ENCODE measurements at regions not wholly inside any gene's neighbourhood (a gene's known extent, or its start where the extent isn't known, plus 50 kb on each side); places are given as distances from the start of the nearest gene placed in this dataset.

DNA sequence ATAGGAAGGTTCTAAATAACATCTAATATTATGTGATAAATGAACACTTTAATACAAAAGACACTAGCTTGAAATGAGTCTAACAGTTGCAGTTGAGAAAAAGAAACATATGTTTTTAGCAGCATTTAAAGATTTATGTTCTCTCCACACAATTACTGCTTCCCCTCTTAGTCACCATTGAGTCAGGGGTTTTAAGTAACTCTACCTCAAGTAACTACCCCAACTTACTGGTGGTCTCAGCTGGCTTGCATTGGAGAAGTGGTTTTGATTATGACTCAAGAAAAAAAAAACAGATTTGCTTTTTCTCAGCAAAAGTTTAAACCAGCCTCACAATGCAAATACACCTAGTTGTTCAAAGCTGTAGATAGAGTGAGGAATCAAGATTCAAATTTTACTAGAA is 1216.5 kb upstream of the CDH9 start:
- intact Hi-C loops (cut with micrococcal nuclease; ENCODE audit: unreplicated experiment) = no loop called here
- CTCF ChIA-PET (ENCODE audit: unreplicated experiment) = no interaction called here
- Histone ChIP-seq H3K79me2 (ENCODE audit: insufficient read depth, low read depth, low read length) (no peaks in the 10 kb centered on the region), H3K36me3 (ENCODE audit: insufficient read depth, low read length) (no peaks in the 10 kb centered on the region), H3K4me2 (ENCODE audit: low read length) (no peak overlapping the region), H2AFZ (ENCODE audit: low read length) (no peak overlapping the region), H3K4me1 (ENCODE audit: insufficient read depth, low read length, poor library complexity, severe bottlenecking) (no peaks in the 10 kb centered on the region), H3K4me3 (ENCODE audit: low read depth, low read length, poor library complexity, severe bottlenecking) (no peak overlapping the region), H4K20me1 (ENCODE audit: insufficient read depth, low read length) (no peaks in the 10 kb centered on the region), H3K9me2 (ENCODE audit: insufficient read depth, low read length) (no peaks in the 10 kb centered on the region), H3K9me3 (ENCODE audit: low read length) (0 out of 2 replicates have a peak, but pooled peaks cover 4% of the 10 kb centered on the region), H3K27ac (ENCODE audit: low read depth, low read length, poor library complexity, severe bottlenecking) (no peak overlapping the region)
- no TSS peak for BruUV-seq (replicated peaks)
- POLR2A ChIA-PET = interaction anchor here (0.7 kb wide), 1 partner anchor 47 kb away, joined by 3 read pairs; no protein-coding TSS in a partner anchor
- TF ChIP-seq, protein P1, sequence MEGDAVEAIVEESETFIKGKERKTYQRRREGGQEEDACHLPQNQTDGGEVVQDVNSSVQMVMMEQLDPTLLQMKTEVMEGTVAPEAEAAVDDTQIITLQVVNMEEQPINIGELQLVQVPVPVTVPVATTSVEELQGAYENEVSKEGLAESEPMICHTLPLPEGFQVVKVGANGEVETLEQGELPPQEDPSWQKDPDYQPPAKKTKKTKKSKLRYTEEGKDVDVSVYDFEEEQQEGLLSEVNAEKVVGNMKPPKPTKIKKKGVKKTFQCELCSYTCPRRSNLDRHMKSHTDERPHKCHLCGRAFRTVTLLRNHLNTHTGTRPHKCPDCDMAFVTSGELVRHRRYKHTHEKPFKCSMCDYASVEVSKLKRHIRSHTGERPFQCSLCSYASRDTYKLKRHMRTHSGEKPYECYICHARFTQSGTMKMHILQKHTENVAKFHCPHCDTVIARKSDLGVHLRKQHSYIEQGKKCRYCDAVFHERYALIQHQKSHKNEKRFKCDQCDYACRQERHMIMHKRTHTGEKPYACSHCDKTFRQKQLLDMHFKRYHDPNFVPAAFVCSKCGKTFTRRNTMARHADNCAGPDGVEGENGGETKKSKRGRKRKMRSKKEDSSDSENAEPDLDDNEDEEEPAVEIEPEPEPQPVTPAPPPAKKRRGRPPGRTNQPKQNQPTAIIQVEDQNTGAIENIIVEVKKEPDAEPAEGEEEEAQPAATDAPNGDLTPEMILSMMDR (conservative IDR thresholded peaks at IDR 0.05; ENCODE audit: low read length) = no peak
- TF ChIP-seq EZH2phosphoT487 (IDR thresholded peaks at IDR 0.05; ENCODE audit: borderline replicate concordance, low read depth, low read length) = no peak
- no peak for DNase-seq (ENCODE audit: low spot score)

- intact Hi-C loops (cut with micrococcal nuclease; ENCODE audit: unreplicated experiment) = no loop called here
- CTCF ChIA-PET (ENCODE audit: unreplicated experiment) = no interaction called here
- Histone ChIP-seq H4K20me1 (ENCODE audit: insufficient read depth, low read length) (no peaks in the 10 kb centered on the region), H3K27ac (ENCODE audit: low read depth, low read length, poor library complexity, severe bottlenecking) (no peak overlapping the region), H3K4me1 (ENCODE audit: insufficient read depth, low read length, poor library complexity, severe bottlenecking) (no peaks in the 10 kb centered on the region), H3K9me3 (ENCODE audit: low read length) (0 out of 2 replicates have a peak, but pooled peaks cover 4% of the 10 kb centered on the region), H3K4me2 (ENCODE audit: low read length) (no peak overlapping the region), H3K4me3 (ENCODE audit: low read depth, low read length, poor library complexity, severe bottlenecking) (no peak overlapping the region), H3K79me2 (ENCODE audit: insufficient read depth, low read depth, low read length) (no peaks in the 10 kb centered on the region), H3K9me2 (ENCODE audit: insufficient read depth, low read length) (no peaks in the 10 kb centered on the region), H3K36me3 (ENCODE audit: insufficient read depth, low read length) (no peaks in the 10 kb centered on the region), H2AFZ (ENCODE audit: low read length) (no peak overlapping the region)
- no TSS peak for BruUV-seq (replicated peaks)
- TF ChIP-seq, protein P1 (conservative IDR thresholded peaks at IDR 0.05; ENCODE audit: low read length) = no peak
- no peak for TF ChIP-seq EZH2phosphoT487 (IDR thresholded peaks at IDR 0.05; ENCODE audit: borderline replicate concordance, low read depth, low read length)
- POLR2A ChIA-PET = interaction anchor here (0.5 to 0.6 kb wide), 2 partner anchors 894 to 1591 kb away, joined by 3 to 8 read pairs; no protein-coding TSS in a partner anchor
- DNase-seq (ENCODE audit: low spot score) = no peak
Measured at GRCh38 chr5:28253431-28253830, 1215.0 kb upstream of the CDH9 start.

GRCh38 chr5:28249771-28250415 is 1211.5 kb upstream of the CDH9 start:
- TF ChIP-seq EZH2phosphoT487 (IDR thresholded peaks at IDR 0.05; ENCODE audit: borderline replicate concordance, low read depth, low read length) = no peak
- TF ChIP-seq, protein P1 (conservative IDR thresholded peaks at IDR 0.05; ENCODE audit: low read length) = no peak
- H3K4me1 ChIP-seq (ENCODE audit: insufficient read depth, low read length, poor library complexity, severe bottlenecking) = no peaks in the 10 kb centered on the region
- POLR2A ChIA-PET = no interaction called here
- no peaks in the 10 kb centered on the region for H3K79me2 ChIP-seq (ENCODE audit: insufficient read depth, low read depth, low read length)
- H4K20me1 ChIP-seq (ENCODE audit: insufficient read depth, low read length) = no peaks in the 10 kb centered on the region
- H3K9me2 ChIP-seq (ENCODE audit: insufficient read depth, low read length) = no peaks in the 10 kb centered on the region
- H3K27ac ChIP-seq (ENCODE audit: low read depth, low read length, poor library complexity, severe bottlenecking) = no peak overlapping the region
- no peak for DNase-seq (ENCODE audit: low spot score)
- CTCF ChIA-PET (ENCODE audit: unreplicated experiment) = no interaction called here
- H3K4me3 ChIP-seq (ENCODE audit: low read depth, low read length, poor library complexity, severe bottlenecking) = no peak overlapping the region
- no peak overlapping the region for H2AFZ ChIP-seq (ENCODE audit: low read length)
- H3K36me3 ChIP-seq (ENCODE audit: insufficient read depth, low read length) = no peaks in the 10 kb centered on the region
- BruUV-seq (replicated peaks) = no TSS peak
- H3K9me3 ChIP-seq (ENCODE audit: low read length) = no peaks in the 10 kb centered on the region
- intact Hi-C loops (cut with micrococcal nuclease; ENCODE audit: unreplicated experiment) = no loop called here
- H3K4me2 ChIP-seq (ENCODE audit: low read length) = no peak overlapping the region

Measured in OCI-LY7 (cell line).